Left forelimb (tissue), 1 donor: ENCODE measurements at regions not wholly inside any gene's neighbourhood (a gene's known extent, or its start where the extent isn't known, plus 50 kb on each side); places are given as distances from the start of the nearest gene placed in this dataset.

Source experiments
- DNase-seq: peaks from one replicate; pipeline ENCODE4 v3.0.0-alpha.2; 2018; ENCODE audit warnings: low spot score

DNA sequence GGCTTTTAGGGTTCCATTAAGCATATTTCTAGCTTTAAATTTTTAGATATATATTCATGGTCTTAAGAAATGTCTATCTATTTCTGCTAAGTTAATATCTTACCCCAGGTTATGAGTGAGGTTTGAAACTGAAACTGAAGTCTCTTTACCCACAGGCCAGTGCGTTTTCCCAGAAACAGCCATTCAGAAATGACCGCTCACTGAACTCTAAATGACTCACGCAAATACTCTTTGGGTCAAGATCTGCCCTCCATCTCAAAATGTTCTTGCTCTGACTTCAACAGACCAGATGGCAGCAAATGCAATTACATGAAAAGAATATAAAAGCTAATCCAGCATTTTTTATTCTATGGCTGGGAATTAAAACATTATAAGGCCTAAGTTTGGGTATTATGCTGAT is 315.2 kb downstream of the TDRD15 start:
- no peak for DNase-seq

DNA sequence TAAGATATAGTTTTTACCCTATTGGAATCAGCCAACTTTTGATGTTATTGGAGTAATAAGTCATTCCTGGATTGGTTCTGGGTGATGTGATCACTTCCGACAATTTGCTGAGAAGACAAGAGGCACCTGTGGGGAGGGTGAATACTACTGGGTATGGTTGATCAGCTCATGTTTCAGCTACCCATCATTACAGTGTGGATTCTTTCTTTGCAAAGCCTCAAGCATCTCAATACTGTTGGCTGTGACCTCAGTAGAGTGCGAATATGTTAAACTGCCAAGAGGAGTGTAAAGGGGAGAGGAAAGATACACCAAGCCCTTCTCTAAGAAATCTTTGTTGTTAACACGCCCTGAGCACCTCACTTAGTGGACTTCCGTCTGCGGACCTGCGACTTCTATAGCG is 317.7 kb downstream of the TDRD15 start:
- DNase-seq, result no peak

GRCh38 chr2:21443494-21444105 is 319.8 kb downstream of the TDRD15 start:
- no peak for DNase-seq

DNA sequence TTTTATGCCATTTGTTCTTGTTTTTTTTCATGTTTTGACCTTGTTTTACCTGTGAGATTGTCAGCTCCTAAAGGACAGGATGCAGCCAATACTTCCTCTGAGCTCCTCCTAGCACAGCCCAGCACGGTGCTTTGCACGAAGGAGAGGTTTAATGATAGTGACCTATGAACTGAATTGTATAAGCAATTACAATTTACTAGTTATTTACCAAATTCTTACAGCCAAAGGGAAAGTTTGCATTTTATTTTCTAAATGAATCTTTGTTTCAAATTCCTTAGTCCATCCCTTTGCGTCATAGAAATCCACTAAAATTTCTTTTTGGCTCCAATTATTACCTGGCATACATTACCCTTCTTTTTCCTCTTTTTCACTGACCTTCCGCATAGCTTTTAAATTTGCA is 326.1 kb downstream of the TDRD15 start:
- no peak for DNase-seq

- DNase-seq, result no peak
Measured at GRCh38 chr2:21451403-21451802, 327.6 kb downstream of the TDRD15 start.

DNA sequence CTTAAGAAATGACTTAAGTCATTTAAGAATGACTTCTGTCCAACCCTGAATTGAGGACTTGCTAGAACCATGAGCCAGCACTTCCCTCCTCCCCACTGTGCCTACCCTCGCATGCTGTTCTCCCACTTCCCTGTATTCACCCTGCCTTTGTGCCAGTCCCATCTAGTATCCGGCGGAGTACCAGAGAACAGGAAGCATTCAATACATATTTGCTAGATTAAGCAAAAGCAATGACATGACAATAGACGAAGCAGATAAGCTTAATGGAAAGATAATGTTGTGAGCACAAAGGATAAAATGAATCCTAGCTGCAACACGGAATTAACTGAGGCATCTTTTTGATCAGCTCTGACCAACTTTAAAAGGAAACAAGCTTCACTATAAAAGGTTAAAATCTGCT is 328.5 kb downstream of the TDRD15 start:
- DNase-seq, result no peak

DNA sequence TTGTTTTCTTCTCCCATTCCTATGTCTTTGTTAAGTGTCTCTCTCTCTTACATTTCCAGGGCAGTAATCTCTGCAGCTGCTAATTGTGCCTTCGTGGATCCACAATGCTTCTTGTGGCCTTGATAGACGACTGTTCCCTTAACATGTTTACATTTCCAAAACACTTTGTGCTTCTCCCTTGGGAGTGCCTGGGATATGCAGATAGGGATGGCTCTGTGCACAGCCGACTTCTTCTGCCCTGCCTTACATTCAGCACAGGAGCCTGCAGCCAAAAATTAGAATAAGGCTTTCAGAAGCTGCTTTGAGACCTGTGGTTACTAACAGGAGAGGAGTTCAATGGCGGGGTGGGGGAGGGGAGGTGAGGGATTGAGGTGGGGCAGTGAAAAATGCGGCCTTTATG is 328.9 kb downstream of the TDRD15 start:
- DNase-seq, result no peak

- DNase-seq, result no peak
Measured at GRCh38 chr2:21453723-21454450, 330.1 kb downstream of the TDRD15 start.

DNA sequence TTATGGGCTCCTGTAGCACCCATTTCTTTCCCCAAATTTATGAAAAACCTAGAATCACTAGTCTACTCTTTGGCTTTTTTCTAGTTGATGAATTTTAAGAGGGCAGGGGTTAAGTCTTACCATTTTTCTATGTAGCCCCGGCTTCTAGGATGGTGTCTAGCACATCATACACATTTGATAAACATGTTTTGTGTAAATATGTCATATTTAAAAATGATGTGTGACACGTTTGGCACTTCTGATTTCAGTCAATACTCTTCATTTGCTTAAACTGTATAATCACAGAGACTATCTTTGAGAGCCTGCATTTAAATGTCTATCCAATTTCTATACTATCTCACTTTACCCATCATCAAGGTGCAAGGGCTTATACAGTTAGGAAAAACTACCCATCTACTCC is 331.1 kb downstream of the TDRD15 start:
- DNase-seq, result no peak

GRCh38 chr2:21461754-21462240 is 338.0 kb downstream of the TDRD15 start:
- no peak for DNase-seq

- DNase-seq, result no peak
Measured at GRCh38 chr2:21466341-21466927, 342.7 kb downstream of the TDRD15 start.

DNA sequence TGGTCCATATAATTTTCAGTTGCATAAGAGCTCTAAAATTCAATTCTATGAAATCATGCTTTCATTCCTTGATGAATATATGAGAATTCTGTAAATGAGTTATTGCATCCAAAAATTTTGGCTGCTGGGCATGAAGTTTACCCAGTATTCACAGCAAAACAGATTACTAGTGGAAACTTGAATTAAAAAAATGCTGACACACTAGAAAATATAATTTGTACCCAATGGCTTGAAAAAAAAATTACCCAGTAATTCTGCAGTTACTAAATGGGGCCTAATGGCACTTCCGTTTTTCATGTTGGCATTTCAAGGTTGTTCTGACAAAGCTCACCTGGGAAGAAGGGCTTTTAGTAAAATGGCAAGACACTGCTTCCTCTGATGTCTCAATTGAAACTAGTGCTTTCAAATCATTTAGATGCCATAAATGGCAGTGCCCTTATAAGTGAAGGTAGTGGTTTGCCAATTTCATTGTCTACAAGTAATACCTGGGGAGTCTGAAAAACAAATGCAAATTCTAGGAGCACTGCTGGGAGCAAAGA is 343.6 kb downstream of the TDRD15 start:
- DNase-seq, result no peak

GRCh38 chr2:21467910-21468309 is 344.1 kb downstream of the TDRD15 start:
- no peak for DNase-seq

GRCh38 chr2:21468624-21469023 is 344.9 kb downstream of the TDRD15 start:
- no peak for DNase-seq

DNA sequence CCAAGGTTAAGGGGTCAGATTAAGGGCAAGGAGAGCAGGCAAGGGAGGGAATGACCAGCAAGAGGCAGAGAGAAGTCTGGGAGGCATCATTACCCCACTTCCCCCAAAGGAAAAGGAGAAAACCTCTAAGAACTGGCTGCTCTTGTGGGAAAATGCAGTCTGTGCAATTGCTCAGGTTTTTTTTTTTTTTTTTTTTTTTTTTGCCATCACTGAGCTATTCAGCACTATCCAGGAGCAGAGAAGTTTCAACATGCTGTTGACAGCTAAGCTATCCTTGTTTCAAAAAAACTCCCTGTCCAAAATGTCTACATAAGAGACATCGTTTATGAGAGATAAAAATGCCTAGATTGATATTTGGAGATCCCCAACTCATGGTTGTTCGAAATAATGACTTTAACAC is 345.4 kb downstream of the TDRD15 start:
- DNase-seq, result no peak

- DNase-seq, result no peak
Measured at GRCh38 chr2:21469564-21469963, 345.8 kb downstream of the TDRD15 start.

DNA sequence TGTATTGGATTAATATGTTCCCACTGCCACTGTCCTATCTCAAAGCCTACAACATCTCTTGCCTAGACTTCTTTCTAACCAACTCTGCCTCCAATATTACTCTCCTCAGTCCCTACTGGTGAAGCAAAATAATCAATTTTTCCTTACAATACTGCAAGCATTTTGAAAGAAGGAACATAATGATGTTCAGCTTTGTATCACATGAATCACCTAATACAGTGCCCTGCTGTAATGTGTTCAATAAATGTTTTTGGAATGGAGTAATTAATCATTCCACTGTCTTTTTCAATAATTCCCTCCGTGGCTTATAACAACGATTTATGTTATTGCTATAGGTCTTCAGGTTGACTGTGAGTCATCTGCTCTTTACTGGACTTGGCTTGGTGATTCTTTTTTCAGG is 356.4 kb downstream of the TDRD15 start:
- no peak for DNase-seq

DNA sequence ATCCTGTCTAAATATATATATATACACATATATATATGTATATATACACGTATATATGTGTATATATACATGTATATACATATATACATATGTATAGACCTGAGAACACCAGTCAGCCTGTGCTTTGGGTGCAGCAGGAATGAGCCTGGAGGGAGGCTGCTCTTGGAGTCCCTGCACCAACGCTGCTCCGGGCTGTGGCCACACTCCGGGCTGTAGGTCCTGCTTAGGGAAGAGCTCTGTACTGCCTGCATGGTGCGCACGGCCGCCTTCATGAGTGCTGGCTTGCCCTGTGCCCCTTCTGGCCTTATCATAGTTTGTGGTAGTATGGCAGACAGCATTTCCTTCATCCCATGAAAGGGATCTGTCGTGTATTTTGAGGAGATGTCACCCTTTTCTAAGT is 360.9 kb downstream of the TDRD15 start:
- no peak for DNase-seq

GRCh38 chr2:21486445-21486844 is 362.7 kb downstream of the TDRD15 start:
- DNase-seq, result no peak

GRCh38 chr2:21489080-21489479 is 365.3 kb downstream of the TDRD15 start:
- DNase-seq, result no peak

DNA sequence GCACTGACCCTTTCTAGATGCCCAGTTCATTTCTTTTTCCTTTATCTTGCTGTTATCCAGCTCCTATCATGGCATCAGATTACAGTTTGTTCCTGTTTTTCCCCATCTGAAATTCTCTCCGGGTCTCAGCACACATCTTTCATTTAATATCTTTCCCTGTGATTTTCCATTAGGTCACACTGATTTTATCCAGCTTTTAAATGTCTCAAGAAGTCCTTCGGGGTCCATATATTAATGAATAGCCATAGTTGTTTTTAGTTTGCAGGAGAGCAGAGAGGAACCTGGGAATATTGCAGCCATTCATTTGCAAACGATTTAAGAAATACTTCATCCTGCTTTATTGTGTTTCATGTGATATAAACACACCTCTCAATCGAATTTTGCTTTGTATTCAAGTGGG is 374.2 kb downstream of the TDRD15 start:
- DNase-seq, result no peak

- no peak for DNase-seq
Measured at GRCh38 chr2:21500401-21500945, 376.7 kb downstream of the TDRD15 start.
